ENCODE measurements at regions not wholly inside any gene's neighbourhood (a gene's known extent, or its start where the extent isn't known, plus 50 kb on each side); places are given as distances from the start of the nearest gene placed in this dataset.

- no peaks in the 10 kb centered on the region for H3K9me3 Mint-ChIP-seq
- no peak overlapping the region for H3K4me3 Mint-ChIP-seq
These were observed 237.3 kb upstream of the CIBAR2 start for GRCh38 chr16:85349365-85350145.

DNA sequence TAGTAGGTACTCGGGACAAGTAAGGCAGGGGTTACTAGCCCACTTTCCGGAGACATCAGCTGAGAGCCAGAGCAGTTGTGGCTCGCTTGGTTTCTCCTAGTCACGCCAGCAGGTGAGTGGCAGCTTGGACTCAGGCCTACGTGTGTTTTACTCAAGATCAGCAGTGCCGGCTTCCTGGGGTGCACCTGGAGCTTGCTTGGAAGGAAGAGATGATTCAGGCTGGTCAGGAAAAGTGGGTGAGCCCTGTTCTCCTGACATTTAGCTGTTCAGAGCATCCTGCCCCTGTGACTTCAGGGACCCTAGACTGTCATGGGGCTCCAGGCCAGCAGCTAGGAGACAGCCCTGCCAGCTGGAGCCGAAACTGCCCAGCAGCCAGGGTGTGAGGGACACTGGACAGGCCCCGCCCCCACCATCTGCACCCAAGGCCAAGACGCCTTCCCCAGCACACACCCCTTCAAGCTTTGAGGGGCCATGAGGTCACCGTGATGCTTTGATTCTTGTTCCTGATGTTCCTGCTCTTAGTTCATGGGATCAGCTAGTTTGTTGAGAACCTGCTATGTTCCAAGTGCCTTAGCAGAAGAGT, 238.0 kb upstream of the CIBAR2 start:
- Mint-ChIP-seq H3K4me1 (peaks cover 73% of the 10 kb centered on the region), H3K27ac (peak overlapping the region in 2 of 3 experiments; percentile 81 to 85), H3K9me3 (no peaks in the 10 kb centered on the region), H3K36me3 (ENCODE audit: low read depth) (peaks cover 8% of the 10 kb centered on the region), H3K4me3 (no peak overlapping the region), H3K27me3 (ENCODE audit: low read depth) (peaks cover 4% of the 10 kb centered on the region)
- no peak for TF ChIP-seq CTCF (IDR thresholded peaks at IDR 0.05; ENCODE audit: unreplicated experiment in 3 of 3)

More at GRCh38 chr16:85349365-85350145, 237.3 kb upstream of the CIBAR2 start:
- TF ChIP-seq CTCF (IDR thresholded peaks at IDR 0.05; ENCODE audit: unreplicated experiment in 3 of 3), result no peak
- Mint-ChIP-seq H3K27me3 (ENCODE audit: low read depth) (peaks cover 4% of the 10 kb centered on the region), H3K4me1 (peaks cover 66% of the 10 kb centered on the region), H3K36me3 (ENCODE audit: low read depth) (peaks cover 8% of the 10 kb centered on the region), H3K27ac (peak overlapping the region; percentile 35 to 85 (median 35))

DNA sequence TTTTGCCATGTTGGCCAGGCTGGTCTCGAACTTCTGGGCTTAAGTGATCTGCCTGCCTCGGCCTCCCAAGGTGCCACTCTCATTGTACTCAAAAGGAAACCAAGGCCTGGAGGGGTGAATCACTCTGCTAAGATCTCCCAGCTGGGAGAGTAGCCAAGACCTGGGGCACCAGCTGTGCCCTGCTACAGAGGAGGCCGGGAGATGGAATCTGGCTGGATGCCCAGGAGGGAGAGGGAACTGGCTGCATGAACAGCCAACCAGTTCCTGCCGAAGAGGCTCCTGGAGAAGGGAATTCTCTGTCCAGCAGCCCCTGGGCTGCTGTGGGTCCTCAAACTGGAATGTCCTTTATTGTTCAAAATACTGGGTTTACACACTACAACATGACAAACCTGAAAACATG, 238.7 kb upstream of the CIBAR2 start:
- H3K4me3 Mint-ChIP-seq, result peak overlapping the region in 1 of 3 experiments; percentile 4
- peaks cover 80% of the 10 kb centered on the region for H3K4me1 Mint-ChIP-seq
- peak overlapping the region; percentile 68 to 85 (median 81) for H3K27ac Mint-ChIP-seq
- TF ChIP-seq CTCF (IDR thresholded peaks at IDR 0.05; ENCODE audit: unreplicated experiment in 3 of 3), result no peak
- no peaks in the 10 kb centered on the region for H3K9me3 Mint-ChIP-seq
- peaks cover 5% of the 10 kb centered on the region for H3K27me3 Mint-ChIP-seq (ENCODE audit: low read depth)
- peaks cover 5% of the 10 kb centered on the region for H3K36me3 Mint-ChIP-seq (ENCODE audit: low read depth)

DNA sequence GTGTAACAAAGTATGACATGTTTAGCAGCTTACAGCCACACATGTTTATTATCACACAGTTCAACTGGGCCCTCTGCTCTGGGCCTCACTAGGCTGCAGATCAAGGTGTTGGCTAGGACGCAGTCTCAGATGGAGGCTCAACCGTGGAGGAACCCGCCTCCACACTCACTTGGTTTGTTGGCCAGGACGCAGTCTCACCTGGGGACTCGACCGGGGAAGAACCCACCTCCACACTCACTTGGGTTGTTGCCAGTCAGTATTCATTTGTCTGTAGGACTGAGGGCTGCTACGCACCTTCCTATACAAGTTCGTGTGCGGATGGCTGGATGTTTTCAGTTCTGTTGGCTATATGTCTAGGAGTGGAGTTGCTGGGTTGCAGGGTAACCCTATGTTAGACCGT, 240.7 kb upstream of the CIBAR2 start:
- no peaks in the 10 kb centered on the region for H3K9me3 Mint-ChIP-seq

DNA sequence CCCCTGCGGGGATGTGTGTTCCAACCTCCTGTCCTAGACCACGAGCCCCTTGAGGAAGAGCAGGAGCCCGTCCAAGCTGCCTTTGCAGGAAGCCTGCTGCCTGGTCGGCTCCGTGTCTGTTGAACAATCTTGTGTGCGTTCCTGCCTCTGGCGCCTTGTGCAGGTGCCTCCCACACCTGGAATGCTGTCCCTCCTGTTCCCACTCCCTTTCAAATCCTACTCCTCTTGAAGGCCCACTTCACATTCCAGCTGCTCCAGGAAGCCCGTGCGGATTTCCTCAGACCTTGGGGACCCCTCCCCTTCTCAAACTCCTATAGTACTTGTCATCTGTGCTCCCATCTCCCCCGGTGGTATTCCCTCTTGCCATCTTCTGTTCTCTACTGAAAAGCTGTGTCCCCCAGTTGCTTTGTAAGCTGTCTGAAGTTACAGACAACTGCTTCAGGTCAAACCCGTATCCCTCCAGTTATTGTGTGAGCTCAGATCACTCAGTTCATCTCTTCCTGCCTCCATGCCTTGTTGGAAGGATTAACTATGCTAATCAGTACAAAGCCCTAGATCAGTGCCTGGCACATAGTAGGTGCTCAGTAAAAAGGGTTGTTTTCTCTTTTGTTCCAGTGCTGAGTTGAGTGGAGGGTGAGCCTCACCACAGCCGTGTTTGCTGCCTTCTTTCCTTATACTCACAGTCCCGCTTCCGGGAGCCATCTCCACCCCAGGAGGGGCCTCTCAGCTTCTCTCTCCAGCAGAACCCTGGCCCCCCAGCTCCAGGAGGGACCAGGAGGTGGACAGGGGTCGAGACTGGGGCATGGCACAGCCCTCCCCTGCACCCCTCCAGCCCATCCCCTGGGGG, 241.8 kb upstream of the CIBAR2 start:
- Mint-ChIP-seq H3K4me3 (peak overlapping the region; percentile 2 to 40 (median 13)), H3K36me3 (ENCODE audit: low read depth) (peaks cover 5% of the 10 kb centered on the region), H3K9me3 (no peaks in the 10 kb centered on the region), H3K27ac (peak overlapping the region; percentile 63 to 93 (median 91)), H3K4me1 (peaks cover 79% of the 10 kb centered on the region), H3K27me3 (ENCODE audit: low read depth) (peaks cover 3% of the 10 kb centered on the region)
- no peak for TF ChIP-seq CTCF (IDR thresholded peaks at IDR 0.05; ENCODE audit: unreplicated experiment in 3 of 3)

More for the DNA sequence above, 240.7 kb upstream of the CIBAR2 start:
- peak overlapping the region; percentile 63 to 91 (median 74) for H3K27ac Mint-ChIP-seq
- H3K36me3 Mint-ChIP-seq (ENCODE audit: low read depth), result peaks cover 5% of the 10 kb centered on the region
- no peak overlapping the region for H3K4me3 Mint-ChIP-seq
- peaks cover 84% of the 10 kb centered on the region for H3K4me1 Mint-ChIP-seq
- H3K27me3 Mint-ChIP-seq (ENCODE audit: low read depth), result peaks cover 3% of the 10 kb centered on the region
- no peak for TF ChIP-seq CTCF (IDR thresholded peaks at IDR 0.05; ENCODE audit: unreplicated experiment in 3 of 3)

Data from nephron (organoid).